AG09319 (cell line): ENCODE measurements at regions not wholly inside any gene's neighbourhood (a gene's known extent, or its start where the extent isn't known, plus 50 kb on each side); places are given as distances from the start of the nearest gene placed in this dataset.
"Not testable (repeated sequence)": the region's sequence is repeated elsewhere in the genome, so short reads cannot be mapped to it uniquely, and the experiment has no call there.

Experiments
- DNase-seq: peaks from one replicate; pipeline ENCODE4 v3.0.0-alpha.2; 2010; ENCODE audit warnings: low read depth; ENCODE audit errors: extremely low read depth
- TF ChIP-seq, protein P1 (sequence below): IDR thresholded peaks from 2 replicates; pipeline ENCODE4 v1.5.1; 2011; ENCODE audit warnings: low read depth, mild to moderate bottlenecking, inconsistent platforms, low read length, moderate library complexity

DNA sequence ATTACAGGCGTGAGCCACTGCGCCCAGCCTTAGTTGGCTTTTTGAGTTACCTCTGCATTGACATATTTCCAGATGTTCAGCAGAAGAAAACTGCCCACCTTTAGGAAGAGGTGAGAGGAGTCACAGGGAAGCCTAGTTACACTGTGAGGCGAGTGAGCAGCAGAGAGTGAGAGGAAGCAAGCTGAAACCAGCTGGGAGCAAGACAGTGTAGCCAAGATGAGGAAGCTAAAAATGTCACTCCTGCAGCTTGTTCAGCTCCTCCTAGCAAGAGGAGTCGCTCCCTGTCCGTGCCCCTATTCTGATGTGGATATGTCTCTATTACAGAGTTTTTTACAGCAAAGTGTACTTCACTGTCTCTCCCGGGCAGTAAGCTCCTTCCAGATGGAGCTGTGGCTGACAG, 127.6 kb downstream of the GXYLT1 start:
- TF ChIP-seq, protein P1, sequence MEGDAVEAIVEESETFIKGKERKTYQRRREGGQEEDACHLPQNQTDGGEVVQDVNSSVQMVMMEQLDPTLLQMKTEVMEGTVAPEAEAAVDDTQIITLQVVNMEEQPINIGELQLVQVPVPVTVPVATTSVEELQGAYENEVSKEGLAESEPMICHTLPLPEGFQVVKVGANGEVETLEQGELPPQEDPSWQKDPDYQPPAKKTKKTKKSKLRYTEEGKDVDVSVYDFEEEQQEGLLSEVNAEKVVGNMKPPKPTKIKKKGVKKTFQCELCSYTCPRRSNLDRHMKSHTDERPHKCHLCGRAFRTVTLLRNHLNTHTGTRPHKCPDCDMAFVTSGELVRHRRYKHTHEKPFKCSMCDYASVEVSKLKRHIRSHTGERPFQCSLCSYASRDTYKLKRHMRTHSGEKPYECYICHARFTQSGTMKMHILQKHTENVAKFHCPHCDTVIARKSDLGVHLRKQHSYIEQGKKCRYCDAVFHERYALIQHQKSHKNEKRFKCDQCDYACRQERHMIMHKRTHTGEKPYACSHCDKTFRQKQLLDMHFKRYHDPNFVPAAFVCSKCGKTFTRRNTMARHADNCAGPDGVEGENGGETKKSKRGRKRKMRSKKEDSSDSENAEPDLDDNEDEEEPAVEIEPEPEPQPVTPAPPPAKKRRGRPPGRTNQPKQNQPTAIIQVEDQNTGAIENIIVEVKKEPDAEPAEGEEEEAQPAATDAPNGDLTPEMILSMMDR: no peak
- DNase-seq: no peak

DNA sequence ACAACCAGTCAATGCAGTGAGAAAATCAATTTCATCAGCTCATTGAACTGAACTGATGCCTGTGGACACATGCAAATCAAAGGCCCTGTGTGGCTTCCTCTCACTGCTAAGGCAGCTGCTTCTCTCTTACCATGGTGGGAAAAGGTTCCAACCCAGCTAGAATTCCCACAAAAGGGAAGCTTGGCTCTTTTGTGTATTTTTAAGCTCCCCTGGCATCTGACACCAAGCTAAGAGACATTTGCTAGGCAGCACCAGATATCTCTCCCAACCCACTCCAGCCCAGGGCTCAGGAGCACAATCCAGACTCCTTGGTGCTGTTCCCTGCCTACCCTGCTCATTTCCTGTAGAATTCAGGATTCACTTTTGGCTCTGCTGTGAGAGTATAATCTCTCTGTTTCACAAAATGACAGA, 129.6 kb downstream of the GXYLT1 start:
- TF ChIP-seq, protein P1: no peak
- no peak for DNase-seq

DNA sequence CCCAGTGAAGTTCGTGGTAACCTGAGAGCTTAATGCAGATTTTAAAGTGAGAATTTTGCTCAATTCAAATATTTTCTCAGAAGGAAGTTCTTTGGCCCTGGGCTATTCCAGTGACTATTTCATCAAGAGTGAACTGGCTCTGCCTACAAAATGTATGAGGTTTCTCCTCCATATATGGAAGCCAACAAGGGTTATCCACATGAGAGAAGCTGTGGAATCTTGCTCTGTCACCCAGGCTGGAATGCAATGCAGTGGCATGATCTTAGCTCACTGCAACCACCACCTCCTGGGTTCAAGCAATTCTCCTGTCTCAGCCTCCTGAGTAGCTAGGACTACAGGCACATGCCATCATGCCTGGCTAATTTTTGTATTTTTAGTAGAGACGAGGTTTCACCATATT, 132.2 kb downstream of the GXYLT1 start:
- not testable (repeated sequence) for DNase-seq

DNA sequence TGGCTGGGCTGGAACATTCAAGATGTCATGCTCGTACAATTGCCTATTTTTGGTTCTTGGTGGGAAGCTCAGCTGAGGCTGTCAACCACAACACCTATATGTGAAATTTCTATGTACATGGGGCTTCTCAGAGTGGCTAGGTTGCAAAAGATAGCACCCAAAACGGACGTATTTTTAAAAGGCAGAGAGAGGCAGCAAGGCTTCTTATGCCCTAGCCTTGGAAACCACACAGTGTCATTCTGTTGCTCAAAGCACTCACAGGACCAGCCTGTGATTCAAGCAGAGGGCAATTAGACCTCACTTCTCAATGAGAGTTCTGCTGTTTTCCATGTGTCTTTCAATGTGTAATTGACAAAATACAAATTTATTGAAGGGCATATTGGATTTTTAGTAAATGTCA, 134.0 kb downstream of the GXYLT1 start:
- TF ChIP-seq, protein P1: no peak
- no peak for DNase-seq

DNA sequence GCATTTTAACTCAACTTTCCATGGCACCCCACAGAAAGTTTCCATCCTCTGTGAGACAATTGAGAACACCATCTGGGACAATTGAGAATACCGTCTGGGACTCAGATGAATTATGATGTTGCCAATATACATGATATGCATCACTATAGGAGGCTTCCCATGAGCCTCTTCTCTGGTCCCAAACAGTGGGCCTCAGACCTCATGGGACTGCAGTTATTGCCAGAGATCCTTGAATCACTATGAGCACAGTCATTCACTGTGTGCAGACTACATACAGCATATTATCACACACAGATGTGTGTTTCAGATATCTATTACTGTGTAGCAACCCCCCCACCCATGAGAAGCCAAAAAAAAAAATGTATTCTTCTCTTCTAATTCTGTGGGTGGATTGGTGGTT, 134.4 kb downstream of the GXYLT1 start:
- DNase-seq: no peak
- TF ChIP-seq, protein P1: no peak

DNA sequence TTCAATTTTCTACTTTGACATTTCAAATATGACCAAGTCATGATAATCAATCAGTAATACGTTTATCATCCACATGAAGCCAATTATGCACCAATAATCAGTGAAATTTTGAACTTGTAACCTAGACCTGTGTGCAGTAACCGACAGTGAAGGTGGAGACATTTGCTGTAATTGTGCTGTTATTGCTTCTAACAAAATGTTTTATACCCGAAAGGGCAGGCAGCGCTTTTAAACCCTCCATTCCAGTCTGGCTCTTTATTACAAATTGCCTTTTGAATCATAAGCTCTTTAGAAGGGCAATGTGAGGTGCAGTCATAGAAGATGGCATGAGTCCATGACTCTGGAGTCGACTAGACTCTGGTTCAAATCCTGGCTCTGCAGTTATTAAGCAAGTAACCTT, 135.7 kb downstream of the GXYLT1 start:
- no peak for DNase-seq
- TF ChIP-seq, protein P1: no peak

DNA sequence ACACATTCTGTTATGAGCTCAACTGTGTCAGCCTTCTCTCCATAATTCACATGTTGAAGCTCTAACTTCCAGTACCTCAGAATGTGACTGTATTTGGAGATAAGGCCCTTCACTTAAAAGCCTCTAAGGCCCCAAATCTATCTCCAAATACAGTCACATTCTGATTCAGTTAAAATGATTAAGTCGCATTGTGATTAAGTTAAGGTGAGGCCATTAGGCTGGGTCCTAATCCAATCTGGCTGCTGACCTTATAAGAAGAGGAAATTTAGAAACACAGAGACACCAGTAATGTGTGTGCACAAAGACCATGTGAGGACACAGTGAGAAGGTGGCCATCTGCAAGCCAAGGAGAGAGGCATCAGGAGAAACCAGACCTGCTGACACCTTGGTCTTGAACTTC, 141.6 kb downstream of the GXYLT1 start:
- TF ChIP-seq, protein P1: no peak
- DNase-seq: no peak

DNA sequence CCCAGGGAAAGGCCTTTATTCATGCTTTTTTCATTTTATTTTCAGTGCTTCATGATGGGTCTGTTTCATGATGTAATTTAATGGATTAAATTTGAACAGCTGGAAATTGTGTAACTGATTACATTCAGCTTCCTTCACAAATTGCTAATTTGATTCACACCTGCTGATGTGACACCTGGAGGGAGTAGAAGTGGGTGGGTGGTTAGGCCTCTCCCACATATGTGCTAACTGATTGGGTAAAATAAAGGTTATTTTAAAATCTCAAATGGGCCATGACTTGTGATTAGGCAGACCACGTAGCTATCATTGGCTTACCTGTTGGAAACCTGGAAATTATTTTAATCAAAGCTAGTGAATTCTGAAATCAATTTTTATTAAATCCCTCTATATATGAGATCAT, 142.1 kb downstream of the GXYLT1 start:
- no peak for DNase-seq
- TF ChIP-seq, protein P1: no peak
